SK-N-SH (cell line): ENCODE measurements at regions not wholly inside any gene's neighbourhood (a gene's known extent, or its start where the extent isn't known, plus 50 kb on each side); places are given as distances from the start of the nearest gene placed in this dataset.

Experiments used
- CTCF ChIA-PET: fragments of 300-600, 350-600 bp; formaldehyde crosslinking; extraction: SDS; loops from one replicate; lab custom pipeline; 2021; lab: Yijun Ruan, JAX
- POLR2A ChIA-PET: fragments of 350-600 bp; sonication (Branson Sonifier 250); formaldehyde crosslinking; extraction: SDS; loops from one replicate; lab custom pipeline; 2020; ENCODE audit warnings: antibody characterized with exemption, inconsistent platforms; lab: Yijun Ruan, JAX
- DNase-seq: peaks from one replicate; pipeline ENCODE4 v3.0.0; 2012
- H2AFZ ChIP-seq: fragments of 200-600 bp; sonication (generic); 2 replicates; pipeline ENCODE4 v1.8.1; 2016; ENCODE audit warnings: antibody characterized with exemption, mild to moderate bottlenecking, low read depth
- H3F3A ChIP-seq: fragments of 200-600 bp; sonication (generic); replicated peaks from 2 replicates; pipeline ENCODE3; 2016; ENCODE audit warnings: antibody characterized with exemption, mild to moderate bottlenecking; ENCODE audit not compliant: insufficient read depth
- H3K27ac ChIP-seq, 2 experiments: fragments of 200-500 bp in 1 of 2; fragments of 200-600 bp in 1 of 2; sonication (Bioruptor generic) in 1 of 2; sonication (generic), shearing (Covaris generic) in 1 of 2; 2 replicates each; pipeline versions ENCODE4 v1.5.1 to v1.6.1; 2014 to 2016; ENCODE audit warnings: low read depth in 2 of 2, inconsistent platforms in 1 of 2, low read length in 1 of 2, mild to moderate bottlenecking in 1 of 2, mixed read lengths in 1 of 2
- H3K27me3 ChIP-seq: fragments of 200-600 bp; sonication (generic), shearing (Covaris generic); 2 replicates; pipeline ENCODE4 v1.6.1; 2016; ENCODE audit warnings: mixed run types; ENCODE audit not compliant: insufficient read depth
- H3K36me3 ChIP-seq, 2 experiments: fragments of 200-500 bp in 1 of 2; fragments of 200-600 bp in 1 of 2; sonication (Bioruptor generic) in 1 of 2; sonication (generic) in 1 of 2; replicated peaks in 1 of 2; 2 replicates each; pipeline versions ENCODE3 to v1.5.1; 2014 to 2016; ENCODE audit warnings: low read length in 1 of 2, mild to moderate bottlenecking in 1 of 2; ENCODE audit not compliant: insufficient read depth in 2 of 2, control insufficient read depth in 1 of 2
- H3K4me1 ChIP-seq, 2 experiments: fragments of 200-500 bp in 1 of 2; fragments of 200-600 bp in 1 of 2; sonication (Bioruptor generic) in 1 of 2; sonication (generic), shearing (Covaris generic) in 1 of 2; 2 replicates each; pipeline versions ENCODE4 v1.5.1 to v1.6.1; 2014 to 2016; ENCODE audit warnings: low read depth in 1 of 2, low read length in 1 of 2, mixed run types in 1 of 2; ENCODE audit not compliant: insufficient read depth in 2 of 2, control insufficient read depth in 1 of 2
- H3K4me2 ChIP-seq: fragments of 200-600 bp; sonication (generic), shearing (Covaris generic); 2 replicates; pipeline ENCODE4 v1.6.1; 2017; ENCODE audit warnings: mixed run types
- H3K4me3 ChIP-seq, 2 experiments: fragments of 200-500 bp in 1 of 2; fragments of 200-600 bp in 1 of 2; sonication (Bioruptor generic) in 1 of 2; sonication (generic), shearing (Covaris generic) in 1 of 2; 2 replicates each; pipeline versions ENCODE4 v1.5.1 to v1.8.1; 2014 to 2016; ENCODE audit warnings: low read depth in 2 of 2, inconsistent platforms in 1 of 2, low read length in 1 of 2, mild to moderate bottlenecking in 1 of 2, mixed read lengths in 1 of 2, moderate library complexity in 1 of 2
- H3K79me2 ChIP-seq: fragments of 200-600 bp; sonication (generic); 2 replicates; pipeline ENCODE4 v1.8.1; 2017; ENCODE audit warnings: mild to moderate bottlenecking; ENCODE audit not compliant: insufficient read depth
- H3K9ac ChIP-seq: fragments of 200-600 bp; sonication (generic); 2 replicates; pipeline ENCODE4 v1.6.1; 2017; ENCODE audit warnings: mixed run types
- H3K9me2 ChIP-seq: fragments of 200-600 bp; sonication (generic); 2 replicates; pipeline ENCODE4 v1.6.1; 2017; ENCODE audit warnings: mixed run types
- H3K9me3 ChIP-seq: fragments of 200-600 bp; sonication (generic); 2 replicates; pipeline ENCODE4 v1.6.1; 2017; ENCODE audit warnings: mixed run types, mild to moderate bottlenecking, moderate library complexity
- H4K20me1 ChIP-seq: fragments of 200-600 bp; sonication (generic); 2 replicates; pipeline ENCODE4 v1.6.1; 2017; ENCODE audit warnings: mild to moderate bottlenecking, mixed run types; ENCODE audit not compliant: insufficient read depth
- CHD2 ChIP-seq: fragments of 150-350 bp; IDR thresholded peaks from 2 replicates; pipeline ENCODE4 v1.6.1; 2018; ENCODE audit warnings: low read length; ENCODE audit not compliant: partially characterized antibody
- ELF1 ChIP-seq: IDR thresholded peaks from 2 replicates; pipeline ENCODE4 v1.4.0; 2012
- EP300 ChIP-seq, 2 experiments: IDR thresholded peaks; 2 replicates each; pipeline versions ENCODE4 v1.4.0 to v1.6.1; 2012; ENCODE audit warnings: borderline replicate concordance in 1 of 2, low read depth in 1 of 2, low read length in 1 of 2
- JUND ChIP-seq: IDR thresholded peaks from 2 replicates; pipeline ENCODE4 v1.4.0; 2012
- MEF2A ChIP-seq: IDR thresholded peaks from 2 replicates; pipeline ENCODE4 v1.4.0; 2012; ENCODE audit warnings: low read depth, borderline replicate concordance
- NFIC ChIP-seq: IDR thresholded peaks from 2 replicates; pipeline ENCODE4 v1.4.0; 2012; ENCODE audit warnings: borderline replicate concordance
- RAD21 ChIP-seq: IDR thresholded peaks from 2 replicates; pipeline ENCODE4 v1.6.1; 2012; ENCODE audit warnings: mild to moderate bottlenecking, low read length
- SIN3A ChIP-seq: IDR thresholded peaks from 2 replicates; pipeline ENCODE4 v1.6.1; 2012; ENCODE audit warnings: low read depth, mild to moderate bottlenecking, low read length, moderate library complexity, borderline replicate concordance
- TEAD4 ChIP-seq: IDR thresholded peaks from 2 replicates; pipeline ENCODE4 v1.4.0; 2012; ENCODE audit warnings: mild to moderate bottlenecking, borderline replicate concordance; ENCODE audit not compliant: insufficient read depth
- YY1 ChIP-seq: IDR thresholded peaks from 2 replicates; pipeline ENCODE4 v1.4.0; 2012; ENCODE audit warnings: low read depth, mild to moderate bottlenecking
- WGBS: methylation state at CpG from one replicate; pipeline ENCODE4 v1.1.6; 2017; ENCODE audit warnings: low lambda C conversion rate; 5-methylcytosine and 5-hydroxymethylcytosine counted together
- TF ChIP-seq, protein P1 (sequence below): IDR thresholded peaks from 2 replicates; pipeline ENCODE4 v1.4.0; 2012; ENCODE audit warnings: low read depth, borderline replicate concordance
- TF ChIP-seq, protein P2 (sequence below): fragments of 150-350 bp; IDR thresholded peaks from 2 replicates; pipeline ENCODE4 v1.6.1; 2017; ENCODE audit warnings: antibody characterized with exemption, low read length, low read depth, borderline replicate concordance

DNA sequence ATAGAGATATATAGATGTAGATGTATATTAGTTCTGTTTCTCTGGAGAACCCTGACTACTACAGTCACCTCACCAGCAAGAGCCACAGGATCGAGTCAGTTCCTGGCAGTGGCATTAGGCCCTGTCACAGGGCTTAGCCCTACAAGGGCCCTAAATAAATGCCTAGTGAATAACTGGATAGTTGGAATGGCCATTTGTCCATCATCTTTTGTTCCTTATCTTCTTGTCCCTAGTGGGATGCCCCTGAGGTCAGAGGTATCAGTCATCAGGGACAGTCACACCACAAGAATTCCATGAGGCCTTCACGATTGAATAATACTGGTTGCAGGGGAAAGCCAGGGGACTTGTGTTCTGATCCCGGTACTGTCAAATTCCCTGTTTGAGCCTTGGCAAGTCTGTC is 204.9 kb upstream of the PPP2R3A start:
- Histone ChIP-seq H3K36me3 (no peaks in the 10 kb centered on the region), H3K4me3 (no peak overlapping the region), H3K9me3 (no peaks in the 10 kb centered on the region), H3K79me2 (no peaks in the 10 kb centered on the region), H3K4me1 (no peaks in the 10 kb centered on the region), H3K9ac (no peak overlapping the region), H3K27me3 (no peaks in the 10 kb centered on the region), H3F3A (no peaks in the 10 kb centered on the region), H3K27ac (no peak overlapping the region), H3K9me2 (no peaks in the 10 kb centered on the region), H3K4me2 (no peak overlapping the region), H4K20me1 (no peaks in the 10 kb centered on the region), H2AFZ (no peak overlapping the region)
- 9% methylated on average over 3 of the region's 3 CpGs for WGBS
- DNase-seq: no peak
- ChIA-PET POLR2A (no interaction called here), CTCF (no interaction called here)
- TF ChIP-seq, protein P1, sequence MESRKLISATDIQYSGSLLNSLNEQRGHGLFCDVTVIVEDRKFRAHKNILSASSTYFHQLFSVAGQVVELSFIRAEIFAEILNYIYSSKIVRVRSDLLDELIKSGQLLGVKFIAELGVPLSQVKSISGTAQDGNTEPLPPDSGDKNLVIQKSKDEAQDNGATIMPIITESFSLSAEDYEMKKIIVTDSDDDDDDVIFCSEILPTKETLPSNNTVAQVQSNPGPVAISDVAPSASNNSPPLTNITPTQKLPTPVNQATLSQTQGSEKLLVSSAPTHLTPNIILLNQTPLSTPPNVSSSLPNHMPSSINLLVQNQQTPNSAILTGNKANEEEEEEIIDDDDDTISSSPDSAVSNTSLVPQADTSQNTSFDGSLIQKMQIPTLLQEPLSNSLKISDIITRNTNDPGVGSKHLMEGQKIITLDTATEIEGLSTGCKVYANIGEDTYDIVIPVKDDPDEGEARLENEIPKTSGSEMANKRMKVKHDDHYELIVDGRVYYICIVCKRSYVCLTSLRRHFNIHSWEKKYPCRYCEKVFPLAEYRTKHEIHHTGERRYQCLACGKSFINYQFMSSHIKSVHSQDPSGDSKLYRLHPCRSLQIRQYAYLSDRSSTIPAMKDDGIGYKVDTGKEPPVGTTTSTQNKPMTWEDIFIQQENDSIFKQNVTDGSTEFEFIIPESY: no peak
- TF ChIP-seq TEAD4 (no peak), NFIC (no peak), MEF2A (no peak), JUND (no peak), EP300 (IDR thresholded peaks at IDR 0.05; ENCODE audit: borderline replicate concordance in 1 of 2, low read depth in 1 of 2, low read length in 1 of 2) (no peak), YY1 (no peak), ELF1 (no peak), CHD2 (no peak)
- TF ChIP-seq, protein P2, sequence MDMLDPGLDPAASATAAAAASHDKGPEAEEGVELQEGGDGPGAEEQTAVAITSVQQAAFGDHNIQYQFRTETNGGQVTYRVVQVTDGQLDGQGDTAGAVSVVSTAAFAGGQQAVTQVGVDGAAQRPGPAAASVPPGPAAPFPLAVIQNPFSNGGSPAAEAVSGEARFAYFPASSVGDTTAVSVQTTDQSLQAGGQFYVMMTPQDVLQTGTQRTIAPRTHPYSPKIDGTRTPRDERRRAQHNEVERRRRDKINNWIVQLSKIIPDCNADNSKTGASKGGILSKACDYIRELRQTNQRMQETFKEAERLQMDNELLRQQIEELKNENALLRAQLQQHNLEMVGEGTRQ: no peak

DNA sequence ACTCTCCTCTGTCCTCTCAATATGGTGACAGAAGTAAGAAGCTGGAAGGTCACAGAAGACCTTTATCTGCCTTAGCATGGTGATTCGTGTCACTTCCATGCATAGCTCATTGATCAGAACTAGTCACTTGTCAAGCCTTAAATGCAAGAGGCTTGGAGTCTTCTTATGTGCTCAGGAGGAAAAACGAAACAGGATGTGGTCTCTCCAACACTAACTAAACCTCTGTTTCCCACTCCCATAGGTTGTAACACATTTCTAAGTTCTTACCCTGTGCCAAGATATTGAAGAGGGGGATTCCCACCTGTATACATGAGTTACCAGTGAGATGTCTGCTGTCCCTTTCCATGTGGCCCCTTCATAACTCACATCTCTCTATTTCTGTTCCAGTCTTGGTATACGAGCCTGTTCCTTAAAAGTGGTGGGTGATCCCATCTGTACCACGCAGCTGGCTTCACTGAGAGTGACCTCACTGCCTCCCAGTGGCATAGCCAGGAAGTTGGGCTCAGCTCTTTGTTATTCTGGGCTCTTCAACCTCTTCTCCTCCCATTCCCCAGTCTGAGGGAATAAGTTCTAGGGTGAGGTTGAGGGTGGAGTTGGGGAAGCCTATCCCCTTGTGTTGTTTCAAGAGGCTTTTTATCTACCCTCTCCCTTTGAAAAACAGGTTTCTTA is 203.2 kb upstream of the PPP2R3A start:
- Histone ChIP-seq H3K9me3 (no peaks in the 10 kb centered on the region), H3K36me3 (no peaks in the 10 kb centered on the region), H3K9ac (no peak overlapping the region), H3K4me2 (no peak overlapping the region), H3K9me2 (no peaks in the 10 kb centered on the region), H3K4me1 (no peaks in the 10 kb centered on the region), H4K20me1 (no peaks in the 10 kb centered on the region), H3K4me3 (no peak overlapping the region), H3K27me3 (no peaks in the 10 kb centered on the region), H3F3A (no peaks in the 10 kb centered on the region), H3K27ac (no peak overlapping the region), H2AFZ (no peak overlapping the region), H3K79me2 (no peaks in the 10 kb centered on the region)
- POLR2A ChIA-PET: no interaction called here
- CTCF ChIA-PET: interaction anchor here (0.6 to 2.0 kb wide), 4 partner anchors 10 to 1162 kb away, joined by 3 to 5 read pairs (median 4); partner anchors contain the start of gene EPHB1
- TF ChIP-seq RAD21 (peak; percentile 45; the same call in 1 of the 2 replicates), SIN3A (no peak)
- no peak for DNase-seq
- WGBS: 13% methylated on average over 4 of the region's 4 CpGs
